Stimulated activated CD4-positive, alpha-beta T cell treated with anti-CD3 and anti-CD28 coated beads, Interleukin-1b, Interleukin-23, amount 100 ng/mL, for 4 hours (primary cell): ENCODE measurements at regions not wholly inside any gene's neighbourhood (a gene's known extent, or its start where the extent isn't known, plus 50 kb on each side); places are given as distances from the start of the nearest gene placed in this dataset.

Experiments
- DNase-seq, 2 donors: peaks; one replicate each; pipeline ENCODE4 v3.0.0-alpha.2; 2020; ENCODE audit warnings: low read depth in 2 of 2

GRCh38 chr19:30667227-30667626 is 295.0 kb downstream of the ZNF536 start:
- no peak for DNase-seq

- DNase-seq: peak; percentile 4 to 24
These were observed 294.2 kb downstream of the ZNF536 start for GRCh38 chr19:30666301-30666803.

GRCh38 chr19:30665449-30665848 is 293.3 kb downstream of the ZNF536 start:
- no peak for DNase-seq

GRCh38 chr19:30663611-30664174 is 291.5 kb downstream of the ZNF536 start:
- no peak for DNase-seq

- no peak for DNase-seq
These were observed 290.2 kb downstream of the ZNF536 start for GRCh38 chr19:30662211-30662861.

GRCh38 chr19:30659638-30660037 is 287.5 kb downstream of the ZNF536 start:
- no peak for DNase-seq

GRCh38 chr19:30656520-30657100 is 284.4 kb downstream of the ZNF536 start:
- DNase-seq: no peak

- no peak for DNase-seq
These were observed 281.6 kb downstream of the ZNF536 start for GRCh38 chr19:30653646-30654386.

GRCh38 chr19:30652751-30653150 is 280.6 kb downstream of the ZNF536 start:
- DNase-seq: no peak

- no peak for DNase-seq
These were observed 279.5 kb downstream of the ZNF536 start for GRCh38 chr19:30651691-30652090.

GRCh38 chr19:30651066-30651465 is 278.9 kb downstream of the ZNF536 start:
- no peak for DNase-seq

- no peak for DNase-seq
These were observed 277.9 kb downstream of the ZNF536 start for GRCh38 chr19:30649934-30650614.

- DNase-seq: no peak
These were observed 277.0 kb downstream of the ZNF536 start for GRCh38 chr19:30648866-30649862.

- no peak for DNase-seq
These were observed 275.9 kb downstream of the ZNF536 start for GRCh38 chr19:30647891-30648720.

GRCh38 chr19:30646806-30647205 is 274.6 kb downstream of the ZNF536 start:
- no peak for DNase-seq

GRCh38 chr19:30645946-30646577 is 273.9 kb downstream of the ZNF536 start:
- DNase-seq: no peak

- DNase-seq: no peak
These were observed 268.2 kb downstream of the ZNF536 start for GRCh38 chr19:30640252-30640965.

GRCh38 chr19:30638889-30639288 is 266.7 kb downstream of the ZNF536 start:
- DNase-seq: no peak

GRCh38 chr19:30637926-30638325 is 265.7 kb downstream of the ZNF536 start:
- DNase-seq: no peak
